Anterior cingulate cortex (tissue), 58 donors: ENCODE measurements at regions not wholly inside any gene's neighbourhood (a gene's known extent, or its start where the extent isn't known, plus 50 kb on each side); places are given as distances from the start of the nearest gene placed in this dataset.
"Not testable (repeated sequence)": the region's sequence is repeated elsewhere in the genome, so short reads cannot be mapped to it uniquely, and the experiment has no call there.

ENCODE experiments used
- DNase-seq, 58 donors: peaks; one replicate each; lab custom pipeline; 2025; lab: John Stamatoyannopoulos, UW

DNA sequence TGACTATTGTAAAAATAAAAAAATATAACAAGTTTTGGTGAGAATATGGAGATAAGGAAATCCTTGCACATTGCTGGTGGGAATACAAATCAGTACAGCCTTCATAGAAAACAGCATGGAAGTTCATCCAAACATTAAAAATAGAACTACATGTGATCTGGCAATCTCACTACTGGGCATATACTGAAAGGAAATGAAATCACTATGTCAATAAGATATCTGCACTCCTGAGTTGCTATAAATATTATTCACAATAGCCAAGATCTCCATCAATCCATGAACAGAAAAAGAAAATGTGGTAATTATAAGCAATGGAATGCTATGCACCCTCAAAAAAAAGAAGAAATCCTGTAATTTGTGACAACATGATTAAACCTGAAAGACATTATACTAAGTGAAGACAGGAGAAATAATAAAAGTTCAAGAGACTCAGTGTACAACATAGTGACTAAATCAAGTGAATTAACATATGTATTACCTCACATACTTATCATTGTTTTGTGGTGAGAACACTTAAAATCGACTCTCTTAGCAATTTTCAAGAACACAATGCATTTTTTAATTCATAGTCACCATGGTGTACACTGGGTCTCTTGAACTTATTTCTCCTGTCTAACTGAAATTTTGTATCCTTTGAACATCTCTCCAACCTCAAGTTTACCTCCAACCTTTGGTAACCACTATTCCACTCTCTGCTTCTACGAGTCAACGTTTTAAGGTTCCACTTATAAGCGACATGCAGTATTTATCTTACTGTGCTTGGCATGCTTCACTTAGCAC is 1703.7 kb upstream of the AGA start:
- DNase-seq = no peak

DNA sequence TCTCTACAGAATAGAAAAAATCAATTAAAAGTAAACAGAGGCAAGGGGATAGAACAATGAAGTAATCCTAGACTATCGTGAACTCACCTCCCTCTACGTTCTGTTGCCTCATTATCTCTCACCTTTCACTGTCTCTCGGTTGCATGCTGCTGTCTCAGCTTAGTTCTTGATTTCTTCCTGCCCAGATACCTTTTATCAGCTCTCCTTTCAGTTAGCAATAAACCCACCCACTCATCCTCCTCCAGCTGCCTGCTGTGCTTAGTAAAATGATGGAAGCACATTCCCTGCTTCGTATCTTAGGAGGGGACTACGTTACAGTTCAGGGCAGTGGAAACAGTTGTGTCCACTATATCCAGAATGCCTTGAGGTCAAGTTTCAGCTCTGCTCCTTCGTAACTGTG is 1709.5 kb upstream of the AGA start:
- no peak for DNase-seq

DNA sequence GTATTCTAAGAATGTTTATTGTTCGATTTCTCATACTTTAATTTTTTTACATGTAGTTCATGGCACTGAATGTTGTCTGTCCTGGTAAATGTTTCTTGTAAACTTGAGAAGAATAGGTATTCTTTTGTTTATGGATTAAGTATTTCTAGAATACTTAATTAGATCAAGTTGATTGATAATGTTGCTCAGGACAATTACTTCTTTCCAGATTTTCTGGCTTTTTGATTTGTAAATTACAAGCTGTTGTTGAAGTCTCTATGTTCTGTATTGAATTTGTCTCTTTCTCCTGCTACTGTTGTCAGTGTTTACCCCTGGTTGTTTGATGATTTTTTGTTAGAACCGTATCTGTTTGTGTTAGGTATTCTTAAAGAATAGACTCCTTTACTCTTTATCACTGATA is 1720.9 kb upstream of the AGA start:
- no peak for DNase-seq

DNA sequence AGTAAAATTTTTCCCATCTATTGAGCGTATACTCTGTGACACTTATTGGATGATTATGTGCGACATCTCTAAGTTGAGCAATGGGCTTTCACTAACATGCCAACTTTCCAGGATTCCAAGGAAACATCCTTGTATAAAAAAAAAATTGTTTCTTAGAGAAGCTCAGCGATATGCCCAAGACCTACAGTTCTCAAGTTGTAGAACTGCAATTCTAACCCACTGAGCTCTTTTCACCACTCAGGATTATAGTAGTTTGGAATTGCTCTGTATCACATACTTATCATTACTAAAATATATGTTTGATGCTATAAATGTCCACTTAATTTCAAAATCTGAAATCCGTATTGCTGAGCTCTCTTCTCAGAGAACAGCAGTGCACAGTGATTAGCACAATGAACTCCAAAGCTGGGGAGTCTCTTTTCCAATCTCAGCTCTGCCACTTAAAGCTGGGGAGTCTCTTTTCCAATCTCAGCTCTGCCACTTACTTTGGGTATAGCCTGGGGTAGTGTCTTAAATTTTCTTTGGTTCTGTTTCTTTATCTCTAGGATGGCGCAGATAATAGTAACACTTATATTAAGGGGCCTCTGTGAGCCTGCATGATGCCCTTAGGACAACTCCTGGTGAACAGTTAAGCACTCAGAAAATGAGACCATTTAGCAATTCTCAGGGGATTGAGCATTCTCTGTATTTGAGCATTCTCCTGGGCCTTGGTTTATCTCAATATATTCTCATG is 1722.2 kb upstream of the AGA start:
- DNase-seq = no peak

DNA sequence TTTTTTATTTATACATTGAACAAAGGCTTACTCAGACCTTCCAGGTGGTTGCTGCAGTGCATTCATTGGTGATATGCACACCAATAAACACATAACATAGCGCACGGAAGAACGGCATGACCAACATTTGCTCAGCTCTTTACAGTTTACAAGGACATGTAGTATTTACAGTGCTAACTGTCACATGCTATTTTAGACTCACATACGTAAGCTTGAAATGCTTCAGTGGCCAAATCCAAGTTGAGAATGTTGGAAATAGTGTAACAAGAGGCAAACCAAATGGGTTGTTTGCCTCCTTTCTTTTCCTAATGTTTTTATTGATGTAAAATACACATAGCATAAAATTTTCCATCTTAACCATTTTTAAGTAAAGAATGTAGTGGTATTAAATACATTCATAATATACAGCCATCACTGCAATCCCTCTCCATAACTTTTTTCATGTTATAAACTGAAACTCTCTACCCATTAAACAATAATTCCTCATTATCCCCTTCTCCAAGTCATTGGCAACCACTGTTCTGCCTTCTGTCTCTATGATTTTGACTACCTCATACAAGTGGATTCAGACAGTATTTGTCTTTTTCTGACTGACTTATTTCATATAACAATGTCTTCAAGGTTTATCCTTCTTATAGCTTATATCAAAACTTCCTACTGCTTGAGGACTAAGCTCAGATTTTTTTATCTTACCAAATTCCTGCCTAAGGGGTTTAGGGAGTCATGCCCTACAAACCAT is 1722.9 kb upstream of the AGA start:
- DNase-seq = no peak

DNA sequence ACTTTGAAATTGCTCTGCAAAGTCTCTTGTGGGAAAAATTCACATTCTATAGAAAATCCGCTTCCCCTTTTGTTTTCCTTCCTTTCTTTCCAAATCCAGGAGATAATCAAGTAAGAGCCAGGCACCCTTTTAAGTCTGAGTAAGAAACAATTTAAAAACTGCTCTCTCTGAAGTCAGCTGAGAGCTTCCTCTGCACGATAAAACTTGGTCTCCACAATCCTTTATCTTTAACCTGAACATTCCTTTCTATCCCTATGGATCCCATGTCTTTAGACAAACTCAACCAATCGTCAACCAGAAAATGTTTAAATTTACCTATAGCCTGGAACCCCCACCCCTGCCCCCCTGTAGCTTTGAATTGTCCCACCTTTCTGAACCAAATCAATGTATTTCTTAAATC is 1723.6 kb upstream of the AGA start:
- no peak for DNase-seq

DNA sequence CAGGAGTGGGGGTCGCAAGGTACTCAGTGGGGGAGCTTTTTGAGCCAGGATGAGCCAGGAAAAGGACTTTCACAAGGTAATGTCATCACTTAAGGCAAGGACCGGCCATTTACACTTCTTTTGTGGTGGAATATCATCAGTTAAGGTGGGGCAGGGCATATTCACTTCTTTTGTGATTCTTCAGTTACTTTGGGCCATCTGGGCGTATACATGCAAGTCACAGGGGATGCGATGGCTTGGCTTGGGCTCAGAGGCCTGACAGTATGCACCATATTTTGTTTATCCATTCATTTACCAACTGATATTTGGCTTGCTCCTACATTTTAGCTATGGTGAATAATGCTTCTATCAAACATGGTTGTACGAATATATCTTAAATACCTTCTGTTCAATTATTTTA is 1728.1 kb upstream of the AGA start:
- DNase-seq = not testable (repeated sequence)

DNA sequence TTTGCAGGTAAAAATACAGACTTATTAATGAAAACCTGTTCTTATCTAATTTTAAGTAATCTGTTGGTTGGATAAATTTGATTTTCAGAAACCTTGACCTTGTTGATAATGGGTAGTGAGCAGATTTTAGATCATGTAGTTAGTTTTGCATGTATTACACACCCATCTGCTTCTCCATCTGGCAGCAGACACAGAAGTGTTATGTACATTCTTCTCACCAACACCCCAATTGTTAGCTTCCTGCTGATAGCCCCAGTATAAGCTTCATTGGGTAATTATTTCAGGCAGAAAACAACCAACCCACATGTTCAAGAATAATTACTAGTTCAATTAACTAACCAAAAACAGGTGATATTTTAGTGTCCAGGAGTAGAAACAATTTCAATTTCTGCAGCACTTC is 1740.5 kb upstream of the AGA start:
- DNase-seq = no peak

DNA sequence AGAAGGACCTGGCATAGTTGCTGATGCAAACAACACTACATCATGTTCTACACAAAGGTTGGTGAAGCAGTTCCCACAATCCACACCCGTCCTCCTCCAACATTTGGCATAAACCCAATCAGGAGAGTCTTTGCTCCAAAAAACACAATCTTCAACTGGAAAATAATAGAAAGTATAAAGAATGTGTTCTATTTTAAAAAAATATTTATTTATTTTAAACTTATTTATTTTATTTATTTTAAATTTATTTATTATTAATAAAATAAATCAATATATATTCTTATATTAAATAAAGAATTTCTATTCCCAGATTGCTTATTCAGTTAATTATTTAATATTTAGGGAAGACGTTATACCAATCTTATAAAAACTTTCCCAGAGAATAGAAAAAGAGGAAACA is 1753.7 kb upstream of the AGA start:
- no peak for DNase-seq

DNA sequence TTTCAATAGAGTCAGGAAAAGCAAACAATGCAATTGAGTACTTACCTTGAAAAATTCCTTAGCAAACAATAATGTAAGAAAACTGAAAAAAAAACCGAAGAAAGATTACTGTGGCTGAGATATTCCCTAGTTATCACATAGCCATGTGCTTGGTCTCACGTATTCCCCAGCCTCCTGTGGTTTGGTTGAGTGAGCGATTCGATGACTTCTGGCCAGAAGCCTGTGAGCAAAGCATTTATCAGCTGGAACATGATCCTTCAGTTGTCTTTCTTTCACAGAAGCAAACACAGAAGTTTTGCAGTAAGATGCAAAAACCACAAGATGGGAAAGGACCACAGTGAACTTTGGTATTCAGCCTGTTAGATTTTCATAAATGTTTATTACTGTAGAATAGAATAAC is 1754.3 kb upstream of the AGA start:
- DNase-seq = no peak

DNA sequence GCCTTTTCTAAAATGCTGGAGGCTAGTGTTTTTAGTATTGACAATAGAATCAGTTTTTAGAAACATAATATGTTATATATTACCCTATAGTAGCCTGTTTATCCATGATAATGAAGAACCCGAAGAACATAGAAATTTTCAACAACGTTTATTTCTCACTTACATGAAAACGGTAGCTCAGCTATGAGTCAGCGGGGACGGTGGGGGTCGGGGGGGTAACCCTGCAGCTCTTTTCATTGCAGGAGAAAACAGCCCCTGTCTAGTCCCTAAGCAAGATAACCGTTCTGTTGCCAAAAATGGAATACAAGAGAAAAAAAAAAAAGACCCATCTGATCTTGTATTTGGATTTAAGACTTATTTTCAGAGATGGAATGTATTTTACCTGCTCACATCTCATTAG is 1758.4 kb upstream of the AGA start:
- DNase-seq = no peak

DNA sequence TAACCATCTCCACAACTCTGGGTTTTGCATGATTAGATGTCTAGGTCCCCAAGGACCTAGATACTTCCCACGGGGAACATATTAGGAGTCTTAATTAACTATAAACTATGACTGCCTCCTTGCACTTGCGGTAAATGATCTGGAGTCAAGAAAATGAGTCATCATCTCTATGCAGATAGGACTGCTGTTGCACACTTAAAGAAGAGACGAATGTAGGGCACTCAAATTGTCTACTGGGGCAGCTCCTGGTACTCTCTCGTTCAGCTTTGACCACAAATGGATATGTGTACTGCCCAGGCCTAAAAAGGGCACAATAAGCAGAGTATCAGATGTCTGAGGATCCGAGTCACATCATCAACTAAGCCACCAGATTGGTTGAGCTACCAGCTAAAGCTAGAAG is 1783.4 kb upstream of the AGA start:
- no peak for DNase-seq

DNA sequence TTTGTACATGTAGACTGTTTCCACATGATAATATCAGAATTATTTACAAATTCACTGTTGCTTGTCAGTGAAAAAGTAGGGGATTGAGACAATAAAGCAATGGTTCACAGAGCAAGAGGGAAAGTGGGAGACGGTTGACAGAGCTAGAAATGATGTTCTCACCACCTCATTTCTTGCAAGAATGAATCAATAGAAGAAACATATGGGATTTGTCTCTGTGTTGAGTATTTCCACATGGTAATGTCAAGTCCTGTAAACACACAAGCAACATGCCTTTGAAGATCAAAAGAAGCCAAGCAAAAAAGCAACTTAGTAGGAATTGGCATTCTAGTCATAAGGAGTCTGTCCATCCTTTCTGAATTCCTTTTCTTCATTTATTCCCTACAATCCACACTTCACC is 1806.6 kb upstream of the AGA start:
- DNase-seq = no peak

DNA sequence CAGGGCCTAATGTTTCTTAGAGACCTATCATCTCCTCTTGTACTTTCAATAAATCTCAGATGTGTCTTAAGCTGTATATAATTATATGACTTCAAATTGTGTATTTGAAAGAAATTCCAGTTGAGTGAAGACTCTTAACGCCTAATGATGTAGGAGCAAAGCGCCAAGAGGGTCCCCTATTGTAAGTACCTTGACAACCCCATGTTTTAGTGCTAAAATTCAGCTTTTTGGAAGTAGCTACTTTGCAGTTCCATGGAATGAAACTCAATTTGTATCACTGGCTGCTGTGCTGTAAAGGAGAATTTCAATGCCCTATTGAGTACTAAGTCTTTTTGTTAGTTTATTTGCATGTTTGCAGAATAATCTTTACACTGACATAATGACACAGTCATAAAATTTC is 1826.6 kb upstream of the AGA start:
- peak in 1 of 58 donors; percentile 0 for DNase-seq

DNA sequence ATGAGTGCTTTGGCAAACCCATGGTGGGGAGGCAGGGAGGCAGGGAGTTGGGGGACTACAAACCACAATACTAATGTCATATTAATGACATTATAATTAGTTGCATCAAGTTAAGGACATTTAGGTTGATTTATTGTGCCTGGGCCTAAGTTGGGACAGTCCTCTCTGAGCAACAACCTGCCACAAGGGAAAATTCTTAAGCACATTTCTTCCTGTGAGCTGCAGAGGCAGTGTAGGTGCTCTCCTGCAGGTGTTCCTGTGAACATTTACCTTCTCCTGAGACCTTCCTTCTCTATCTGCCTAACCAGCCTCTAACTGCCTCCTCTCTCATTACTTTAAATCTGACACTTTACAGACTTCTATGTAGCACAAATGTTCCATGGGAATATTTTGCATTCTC is 1830.0 kb upstream of the AGA start:
- no peak for DNase-seq

DNA sequence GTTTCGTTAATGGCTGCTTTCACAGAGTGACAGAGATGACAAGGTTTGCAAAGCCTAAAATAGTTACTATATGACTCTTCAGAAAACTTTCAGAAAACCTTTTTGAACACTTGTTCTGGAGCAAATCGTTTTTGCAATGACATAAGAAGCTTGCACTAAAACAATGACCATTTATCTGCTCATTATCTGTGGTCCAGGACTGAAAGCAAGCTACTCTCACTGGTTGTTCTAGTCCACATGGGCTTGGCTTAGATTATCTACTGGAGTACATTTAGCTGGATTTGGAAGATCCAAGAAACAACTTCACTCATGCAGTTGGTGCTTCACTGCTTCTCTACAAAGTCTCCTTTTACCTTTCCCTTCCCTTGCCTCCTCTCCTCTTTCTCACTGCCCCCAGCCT is 1836.4 kb upstream of the AGA start:
- no peak for DNase-seq

DNA sequence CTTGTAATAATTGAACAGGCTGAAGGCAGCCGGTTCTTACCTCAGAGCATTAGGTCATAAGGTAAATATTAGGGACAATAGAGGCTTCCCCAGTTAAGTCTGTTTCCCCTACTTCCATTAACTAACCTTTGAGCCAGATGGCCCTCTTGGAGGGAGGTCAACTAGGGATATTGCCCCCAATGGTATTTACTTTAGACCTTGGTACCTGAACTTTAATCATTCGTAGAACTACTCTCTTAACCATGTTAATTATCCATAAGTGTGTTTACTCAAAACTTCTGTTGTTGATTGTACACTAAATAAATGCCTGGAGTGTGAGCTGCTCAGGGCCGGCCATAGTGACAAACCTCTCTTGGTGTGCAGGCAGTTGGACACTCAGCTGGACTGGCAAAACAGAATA is 1843.5 kb upstream of the AGA start:
- no peak for DNase-seq

DNA sequence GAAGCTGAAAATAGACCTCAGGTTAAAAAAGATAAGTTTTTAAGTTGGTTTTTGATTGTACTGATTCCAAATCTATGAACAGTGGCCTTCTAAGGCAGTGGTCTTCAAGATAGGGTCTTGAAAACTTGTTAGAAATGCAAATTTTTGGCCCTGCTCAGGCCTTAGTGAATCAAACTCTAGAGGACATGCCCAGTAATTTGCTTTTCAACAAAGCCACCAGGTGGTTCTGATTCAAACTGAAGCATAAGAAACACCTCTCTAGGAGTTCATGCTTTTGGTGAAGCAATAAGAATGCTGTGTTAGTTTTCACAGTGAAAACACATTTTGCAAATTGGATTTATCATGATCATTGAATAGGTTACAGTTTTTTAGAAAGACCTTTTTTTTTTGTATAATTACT is 1849.4 kb upstream of the AGA start:
- no peak for DNase-seq

DNA sequence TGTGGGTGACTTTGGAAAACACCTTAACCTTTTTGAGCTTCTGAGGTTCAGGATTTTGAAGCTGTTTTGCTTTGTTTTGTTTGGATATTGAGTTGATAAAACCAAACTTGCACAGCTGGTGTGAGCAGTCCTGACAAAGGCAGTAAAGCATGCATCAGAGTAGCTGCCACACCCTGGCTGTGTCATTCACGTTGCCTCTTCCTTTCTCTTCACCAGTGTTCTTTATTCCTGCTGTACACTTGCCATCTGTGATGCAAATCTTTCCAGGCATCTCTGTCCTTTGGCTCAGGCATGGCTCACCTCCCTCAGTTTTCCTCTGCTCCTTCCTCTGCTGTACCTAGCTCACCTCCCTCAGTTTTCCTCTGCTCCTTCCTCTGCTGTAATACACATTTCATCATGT is 1850.2 kb upstream of the AGA start:
- DNase-seq = no peak

DNA sequence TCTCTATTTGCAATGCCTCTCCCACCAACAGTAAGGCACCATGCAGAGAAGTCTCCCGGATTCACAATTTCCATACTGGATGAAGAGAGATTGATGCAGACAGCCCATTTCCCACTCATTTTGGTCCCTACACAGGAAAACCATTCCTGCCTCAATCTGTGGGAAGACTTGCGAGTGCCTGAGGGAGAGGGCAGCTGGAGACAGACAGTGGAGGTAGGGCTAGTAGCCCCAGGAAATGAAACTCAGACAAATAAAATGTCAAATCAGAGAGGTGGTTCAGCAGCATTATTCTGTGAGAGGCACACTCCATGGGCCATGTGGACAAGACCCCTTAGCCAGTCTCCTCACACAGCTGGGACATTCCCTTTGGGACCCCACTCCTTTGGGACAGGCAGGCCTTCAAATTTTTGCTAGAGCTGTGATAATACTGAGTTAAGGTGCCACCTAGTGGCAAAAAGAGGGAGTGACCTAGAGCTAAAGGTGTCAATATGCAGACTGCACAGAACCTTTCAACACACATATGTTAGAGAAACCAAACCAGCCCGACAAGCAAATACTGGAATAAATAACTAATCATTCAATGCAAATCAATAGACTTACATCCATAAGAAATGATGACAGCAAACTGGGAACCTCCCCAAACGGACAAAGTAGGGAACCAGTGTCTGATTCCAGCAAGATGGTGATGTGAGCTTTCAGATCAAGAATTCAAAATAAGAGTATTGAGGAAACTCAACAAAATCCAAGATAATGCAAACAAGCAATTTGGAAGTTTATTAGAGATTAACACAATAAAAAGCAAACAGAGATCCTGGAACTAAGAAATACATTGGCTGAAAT is 1865.3 kb upstream of the AGA start:
- DNase-seq = no peak

DNA sequence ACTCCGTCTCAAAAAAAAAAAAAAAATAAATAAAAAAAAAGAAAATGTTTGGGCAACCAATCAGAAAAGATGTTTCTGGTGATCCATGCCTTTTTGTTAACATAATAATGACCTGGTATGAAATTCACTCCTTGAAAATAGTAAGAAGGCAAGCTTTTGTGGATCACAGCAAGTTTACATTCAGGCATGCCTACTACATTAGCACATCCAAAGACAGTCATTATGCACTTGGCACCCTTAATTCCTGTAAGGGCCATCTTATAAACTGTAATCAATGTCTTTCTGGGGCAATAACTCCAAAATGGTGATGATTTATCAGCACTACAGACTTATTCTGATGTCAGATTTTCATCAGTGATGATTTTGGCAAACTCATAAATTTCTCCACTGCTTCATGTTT is 1871.6 kb upstream of the AGA start:
- no peak for DNase-seq
